ENCODE measurements at regions not wholly inside any gene's neighbourhood (a gene's known extent, or its start where the extent isn't known, plus 50 kb on each side); places are given as distances from the start of the nearest gene placed in this dataset.
A peak's percentile ranks its signal among the peaks of the same experiment; 100 is the strongest.

GRCh38 chr6:51398793-51399192 lies 580.1 kb downstream of the TFAP2B start:
- POLR2A ChIA-PET = no interaction called here
- CTCF ChIA-PET = interaction anchor here (0.6 kb wide), 1 partner anchor 574 kb away, joined by 6 read pairs; no protein-coding TSS in a partner anchor
- DNase-seq (ENCODE audit: extremely low spot score) = peak; percentile 12
- TF ChIP-seq L3MBTL2 (conservative IDR thresholded peaks at IDR 0.05) (no peak), SUZ12 (IDR thresholded peaks at IDR 0.05) (no peak), FOXM1 (IDR thresholded peaks at IDR 0.05; ENCODE audit: borderline replicate concordance) (no peak), ZNF384 (IDR thresholded peaks at IDR 0.05) (no peak), LEF1 (IDR thresholded peaks at IDR 0.05; ENCODE audit: borderline replicate concordance) (no peak), BHLHE40 (IDR thresholded peaks at IDR 0.05; ENCODE audit: borderline replicate concordance) (no peak), NFRKB (IDR thresholded peaks at IDR 0.05) (no peak), FOXA1 (IDR thresholded peaks at IDR 0.05) (no peak), HDGF (IDR thresholded peaks at IDR 0.05; ENCODE audit: borderline replicate concordance) (no peak), ELF4 (IDR thresholded peaks at IDR 0.05) (no peak), CTBP1 (IDR thresholded peaks at IDR 0.05; ENCODE audit: borderline replicate concordance) (no peak), TARDBP (IDR thresholded peaks at IDR 0.05) (no peak), SP1 (IDR thresholded peaks at IDR 0.05) (no peak), ARNT (IDR thresholded peaks at IDR 0.05) (no peak), FOXK2 (IDR thresholded peaks at IDR 0.05) (no peak)
- TF ChIP-seq, protein P1, sequence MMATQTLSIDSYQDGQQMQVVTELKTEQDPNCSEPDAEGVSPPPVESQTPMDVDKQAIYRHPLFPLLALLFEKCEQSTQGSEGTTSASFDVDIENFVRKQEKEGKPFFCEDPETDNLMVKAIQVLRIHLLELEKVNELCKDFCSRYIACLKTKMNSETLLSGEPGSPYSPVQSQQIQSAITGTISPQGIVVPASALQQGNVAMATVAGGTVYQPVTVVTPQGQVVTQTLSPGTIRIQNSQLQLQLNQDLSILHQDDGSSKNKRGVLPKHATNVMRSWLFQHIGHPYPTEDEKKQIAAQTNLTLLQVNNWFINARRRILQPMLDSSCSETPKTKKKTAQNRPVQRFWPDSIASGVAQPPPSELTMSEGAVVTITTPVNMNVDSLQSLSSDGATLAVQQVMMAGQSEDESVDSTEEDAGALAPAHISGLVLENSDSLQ (IDR thresholded peaks at IDR 0.05) = no peak

GRCh38 chr6:51410453-51410852 lies 591.8 kb downstream of the TFAP2B start:
- no peak for DNase-seq (ENCODE audit: extremely low spot score)
- TF ChIP-seq NFRKB (IDR thresholded peaks at IDR 0.05) (no peak), ARNT (IDR thresholded peaks at IDR 0.05) (no peak), ZNF384 (IDR thresholded peaks at IDR 0.05) (no peak), HDGF (IDR thresholded peaks at IDR 0.05; ENCODE audit: borderline replicate concordance) (no peak), TARDBP (IDR thresholded peaks at IDR 0.05) (no peak), SUZ12 (IDR thresholded peaks at IDR 0.05) (no peak), FOXM1 (IDR thresholded peaks at IDR 0.05; ENCODE audit: borderline replicate concordance) (no peak), BHLHE40 (IDR thresholded peaks at IDR 0.05; ENCODE audit: borderline replicate concordance) (no peak), FOXK2 (IDR thresholded peaks at IDR 0.05) (no peak), FOXA1 (IDR thresholded peaks at IDR 0.05) (no peak), SP1 (IDR thresholded peaks at IDR 0.05) (no peak)
- TF ChIP-seq, protein P1 (IDR thresholded peaks at IDR 0.05) = no peak
- ChIA-PET CTCF (no interaction called here), POLR2A (no interaction called here)

GRCh38 chr6:51411496-51412125 lies 592.9 kb downstream of the TFAP2B start:
- no peak for DNase-seq (ENCODE audit: extremely low spot score)
- TF ChIP-seq BHLHE40 (IDR thresholded peaks at IDR 0.05; ENCODE audit: borderline replicate concordance) (no peak), CTBP1 (IDR thresholded peaks at IDR 0.05; ENCODE audit: borderline replicate concordance) (no peak)
- POLR2A ChIA-PET = no interaction called here
- CTCF ChIA-PET = interaction anchor here (0.5 kb wide), 1 partner anchor 61 kb away, joined by 4 read pairs; no protein-coding TSS in a partner anchor

DNA sequence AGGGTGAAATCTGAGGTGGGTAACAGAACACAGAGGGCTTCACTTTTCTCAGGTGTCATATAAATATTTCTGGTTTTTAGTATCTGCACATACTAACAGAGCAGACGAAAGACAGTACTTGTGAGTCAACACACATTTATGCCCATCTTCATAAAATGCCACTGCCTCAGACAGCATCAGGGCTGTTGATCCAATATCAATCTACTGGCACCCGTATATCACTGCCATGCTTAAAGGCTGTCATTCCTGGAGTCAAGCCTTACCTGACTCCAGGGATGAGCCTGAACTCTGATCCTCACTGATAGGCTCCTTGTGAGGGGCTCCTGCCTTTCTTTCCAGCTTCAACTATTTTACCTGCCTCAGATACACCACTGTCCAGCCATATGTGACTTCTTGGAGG lies 595.7 kb downstream of the TFAP2B start:
- ChIA-PET CTCF (no interaction called here), POLR2A (no interaction called here)
- TF ChIP-seq TARDBP (IDR thresholded peaks at IDR 0.05) = no peak
- no peak for TF ChIP-seq SP1 (IDR thresholded peaks at IDR 0.05)
- TF ChIP-seq ARNT (IDR thresholded peaks at IDR 0.05) = no peak
- no peak for TF ChIP-seq FOXA1 (IDR thresholded peaks at IDR 0.05)
- no peak for TF ChIP-seq NFRKB (IDR thresholded peaks at IDR 0.05)
- no peak for TF ChIP-seq BHLHE40 (IDR thresholded peaks at IDR 0.05; ENCODE audit: borderline replicate concordance)
- TF ChIP-seq LEF1 (IDR thresholded peaks at IDR 0.05; ENCODE audit: borderline replicate concordance) = no peak
- TF ChIP-seq ZNF384 (IDR thresholded peaks at IDR 0.05) = no peak
- no peak for TF ChIP-seq FOXK2 (IDR thresholded peaks at IDR 0.05)
- no peak for TF ChIP-seq L3MBTL2 (conservative IDR thresholded peaks at IDR 0.05)
- TF ChIP-seq, protein P1 (IDR thresholded peaks at IDR 0.05) = no peak
- no peak for TF ChIP-seq SUZ12 (IDR thresholded peaks at IDR 0.05)
- TF ChIP-seq FOXM1 (IDR thresholded peaks at IDR 0.05; ENCODE audit: borderline replicate concordance) = no peak
- no peak for TF ChIP-seq ELF4 (IDR thresholded peaks at IDR 0.05)
- no peak for TF ChIP-seq HDGF (IDR thresholded peaks at IDR 0.05; ENCODE audit: borderline replicate concordance)
- no peak for DNase-seq (ENCODE audit: extremely low spot score)

DNA sequence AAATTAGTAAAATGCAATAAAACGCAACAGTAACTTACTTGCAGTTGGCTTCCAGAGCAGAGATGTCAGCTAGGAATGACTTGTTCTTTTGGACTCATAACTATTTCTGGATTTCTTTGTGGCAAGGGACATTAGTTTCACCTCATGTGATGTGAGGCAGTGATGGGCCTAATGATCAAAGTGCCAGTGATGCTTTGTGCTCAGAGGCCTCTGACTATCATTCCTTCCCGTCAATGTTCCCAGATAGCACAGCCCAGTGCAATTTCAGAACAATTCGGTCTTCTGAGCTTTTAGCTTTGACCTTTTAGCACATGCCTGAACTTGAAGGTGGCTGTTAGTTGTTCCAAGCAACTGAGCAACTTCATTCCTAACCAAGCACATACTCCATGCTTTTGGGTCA lies 596.8 kb downstream of the TFAP2B start:
- TF ChIP-seq L3MBTL2 (conservative IDR thresholded peaks at IDR 0.05) (no peak), NFRKB (IDR thresholded peaks at IDR 0.05) (no peak), FOXK2 (IDR thresholded peaks at IDR 0.05) (no peak), SP1 (IDR thresholded peaks at IDR 0.05) (no peak), BHLHE40 (IDR thresholded peaks at IDR 0.05; ENCODE audit: borderline replicate concordance) (no peak), ARNT (IDR thresholded peaks at IDR 0.05) (no peak), ZNF384 (IDR thresholded peaks at IDR 0.05) (no peak), ELF4 (IDR thresholded peaks at IDR 0.05) (no peak), LEF1 (IDR thresholded peaks at IDR 0.05; ENCODE audit: borderline replicate concordance) (no peak), SUZ12 (IDR thresholded peaks at IDR 0.05) (no peak), CTBP1 (IDR thresholded peaks at IDR 0.05; ENCODE audit: borderline replicate concordance) (no peak), FOXA1 (IDR thresholded peaks at IDR 0.05) (no peak), TARDBP (IDR thresholded peaks at IDR 0.05) (no peak), HDGF (IDR thresholded peaks at IDR 0.05; ENCODE audit: borderline replicate concordance) (no peak)
- TF ChIP-seq, protein P1 (IDR thresholded peaks at IDR 0.05) = no peak
- POLR2A ChIA-PET = no interaction called here
- DNase-seq (ENCODE audit: extremely low spot score) = no peak
- CTCF ChIA-PET = no interaction called here
